ENCODE measurements at regions not wholly inside any gene's neighbourhood (a gene's known extent, or its start where the extent isn't known, plus 50 kb on each side); places are given as distances from the start of the nearest gene placed in this dataset.

DNA sequence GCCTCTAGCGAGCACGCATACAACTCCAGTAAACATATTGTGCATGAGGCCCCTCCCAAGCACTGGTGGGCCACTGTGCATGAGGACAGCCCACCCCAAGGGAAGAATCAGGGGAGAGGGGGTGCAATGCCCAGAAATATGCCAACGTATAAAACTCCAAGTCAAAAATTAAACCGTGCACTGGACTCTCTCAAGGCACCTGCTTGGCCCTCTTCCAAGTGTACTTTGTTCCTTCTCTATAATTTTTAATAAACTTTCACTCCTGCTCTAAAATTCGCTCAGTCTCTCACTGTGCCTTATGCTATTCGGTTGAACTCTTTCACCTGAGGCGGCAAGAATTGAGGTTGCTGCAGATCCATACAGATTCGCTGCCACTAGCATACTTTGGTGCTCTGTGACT, 465.3 kb upstream of the TENM4 start:
- no peaks in the 10 kb centered on the region for H3K4me1 ChIP-seq (ENCODE audit: control insufficient read depth, insufficient read depth, low read length, poor library complexity, severe bottlenecking)
- H3K27ac ChIP-seq (ENCODE audit: low read depth, low read length, severe bottlenecking): no peak overlapping the region
- H3K36me3 ChIP-seq (ENCODE audit: control insufficient read depth, insufficient read depth, low read length): no peaks in the 10 kb centered on the region
- 95% methylated on average over 6 of the region's 8 CpGs for WGBS, 2 experiments (ENCODE audit: insufficient coverage in 2 of 2)
- H3K9me3 ChIP-seq (ENCODE audit: control insufficient read depth, low read length): no peaks in the 10 kb centered on the region
- no peak overlapping the region for H3K4me3 ChIP-seq (ENCODE audit: extremely low read depth, insufficient read depth, low read length, poor library complexity, severe bottlenecking)

DNA sequence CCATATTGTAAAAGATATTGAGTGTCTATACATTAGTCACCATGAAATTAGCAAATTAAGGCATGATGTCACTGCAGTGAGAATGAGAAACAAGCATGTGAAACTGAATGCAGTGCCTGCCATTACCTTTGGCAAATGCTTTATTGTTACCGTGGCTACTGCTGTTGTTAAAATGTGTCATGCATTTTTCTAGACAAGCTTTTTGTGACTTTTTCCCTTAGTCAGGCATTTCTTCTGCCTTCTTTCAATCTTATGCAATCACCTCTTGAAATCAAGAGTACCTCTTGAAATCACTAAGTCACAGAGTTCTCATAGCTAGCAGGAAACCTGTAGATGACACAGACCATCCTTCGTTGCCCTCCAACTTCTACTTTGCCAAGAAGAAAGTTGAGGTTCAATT, 461.7 kb upstream of the TENM4 start:
- 67 to 100% methylated on average over 1 of the region's 2 CpGs for WGBS, 2 experiments (ENCODE audit: insufficient coverage in 2 of 2)
- Histone ChIP-seq H3K27ac (ENCODE audit: low read depth, low read length, severe bottlenecking) (no peak overlapping the region), H3K4me3 (ENCODE audit: extremely low read depth, insufficient read depth, low read length, poor library complexity, severe bottlenecking) (no peak overlapping the region), H3K9me3 (ENCODE audit: control insufficient read depth, low read length) (no peaks in the 10 kb centered on the region), H3K4me1 (ENCODE audit: control insufficient read depth, insufficient read depth, low read length, poor library complexity, severe bottlenecking) (no peaks in the 10 kb centered on the region), H3K36me3 (ENCODE audit: control insufficient read depth, insufficient read depth, low read length) (no peaks in the 10 kb centered on the region)

DNA sequence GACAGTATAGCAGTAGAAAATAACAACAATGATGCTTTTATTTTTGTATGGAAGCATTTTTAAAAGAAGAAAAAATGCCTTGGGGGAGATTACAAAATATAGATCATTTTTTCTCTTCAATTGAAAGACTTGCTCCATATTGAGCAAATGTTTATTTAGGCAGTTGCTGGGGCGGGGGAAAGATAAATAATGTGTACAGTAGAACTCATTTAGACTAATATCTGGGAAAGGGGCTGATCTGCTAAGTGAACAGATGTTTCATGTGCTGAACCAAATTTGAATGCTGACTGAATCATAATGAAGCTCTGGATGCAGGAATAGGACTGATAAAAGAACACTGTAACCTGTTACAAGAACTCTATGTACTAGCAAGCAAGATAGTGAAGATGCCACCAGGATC, 457.1 kb upstream of the TENM4 start:
- no peaks in the 10 kb centered on the region for H3K4me1 ChIP-seq (ENCODE audit: control insufficient read depth, insufficient read depth, low read length, poor library complexity, severe bottlenecking)
- H3K9me3 ChIP-seq (ENCODE audit: control insufficient read depth, low read length): no peaks in the 10 kb centered on the region
- no peak overlapping the region for H3K27ac ChIP-seq (ENCODE audit: low read depth, low read length, severe bottlenecking)
- WGBS, 2 experiments (ENCODE audit: insufficient coverage in 2 of 2): 67 to 100% methylated on average over 1 of the region's 1 CpG
- H3K4me3 ChIP-seq (ENCODE audit: extremely low read depth, insufficient read depth, low read length, poor library complexity, severe bottlenecking): no peak overlapping the region
- no peaks in the 10 kb centered on the region for H3K36me3 ChIP-seq (ENCODE audit: control insufficient read depth, insufficient read depth, low read length)

DNA sequence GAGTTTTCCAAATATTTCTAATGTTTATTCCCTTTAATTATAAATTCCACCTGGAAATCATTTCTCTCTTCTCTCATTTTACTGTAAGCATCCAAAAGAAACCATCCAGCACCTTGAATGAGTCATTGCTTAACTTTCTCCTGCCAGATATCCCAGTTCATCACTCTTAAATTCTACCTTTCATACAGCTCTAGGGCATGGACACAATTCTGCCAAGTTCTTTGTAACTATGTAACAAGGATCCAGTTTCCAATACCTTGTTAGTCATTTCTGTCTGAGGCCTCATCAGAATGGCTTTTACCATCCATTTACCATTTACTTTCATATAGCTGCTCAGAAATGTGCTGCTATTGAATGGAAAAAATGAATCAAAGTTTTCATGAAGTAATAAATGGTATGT, 455.4 kb upstream of the TENM4 start:
- Histone ChIP-seq H3K36me3 (ENCODE audit: control insufficient read depth, insufficient read depth, low read length) (no peaks in the 10 kb centered on the region), H3K4me3 (ENCODE audit: extremely low read depth, insufficient read depth, low read length, poor library complexity, severe bottlenecking) (no peak overlapping the region), H3K27ac (ENCODE audit: low read depth, low read length, severe bottlenecking) (no peak overlapping the region), H3K9me3 (ENCODE audit: control insufficient read depth, low read length) (no peaks in the 10 kb centered on the region), H3K4me1 (ENCODE audit: control insufficient read depth, insufficient read depth, low read length, poor library complexity, severe bottlenecking) (no peaks in the 10 kb centered on the region)

DNA sequence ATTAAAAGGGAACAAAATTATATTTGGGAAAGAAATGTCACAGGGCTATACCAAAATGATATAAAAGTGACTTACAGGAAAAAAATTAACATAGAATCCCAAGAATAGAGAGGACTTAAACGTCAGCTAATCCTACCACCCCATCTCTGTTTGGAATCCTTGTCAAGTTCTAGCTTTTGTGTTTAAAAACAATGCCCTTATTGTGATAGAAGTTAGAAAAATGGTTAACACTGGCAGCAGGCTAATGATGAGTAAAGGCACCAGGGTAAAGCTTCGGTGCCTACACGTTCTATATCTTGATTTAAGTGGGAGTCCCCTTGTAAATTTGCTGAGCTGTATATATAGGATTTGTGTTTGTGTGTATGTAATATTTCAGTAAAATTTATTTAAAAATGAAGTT, 453.3 kb upstream of the TENM4 start:
- Histone ChIP-seq H3K4me1 (ENCODE audit: control insufficient read depth, insufficient read depth, low read length, poor library complexity, severe bottlenecking) (no peaks in the 10 kb centered on the region), H3K9me3 (ENCODE audit: control insufficient read depth, low read length) (no peaks in the 10 kb centered on the region), H3K36me3 (ENCODE audit: control insufficient read depth, insufficient read depth, low read length) (no peaks in the 10 kb centered on the region), H3K4me3 (ENCODE audit: extremely low read depth, insufficient read depth, low read length, poor library complexity, severe bottlenecking) (no peak overlapping the region), H3K27ac (ENCODE audit: low read depth, low read length, severe bottlenecking) (no peak overlapping the region)
- WGBS, 2 experiments (ENCODE audit: insufficient coverage in 2 of 2): 80% methylated on average over 2 of the region's 3 CpGs; no CpG with 5 or more reads in 1 of the 2 experiments

DNA sequence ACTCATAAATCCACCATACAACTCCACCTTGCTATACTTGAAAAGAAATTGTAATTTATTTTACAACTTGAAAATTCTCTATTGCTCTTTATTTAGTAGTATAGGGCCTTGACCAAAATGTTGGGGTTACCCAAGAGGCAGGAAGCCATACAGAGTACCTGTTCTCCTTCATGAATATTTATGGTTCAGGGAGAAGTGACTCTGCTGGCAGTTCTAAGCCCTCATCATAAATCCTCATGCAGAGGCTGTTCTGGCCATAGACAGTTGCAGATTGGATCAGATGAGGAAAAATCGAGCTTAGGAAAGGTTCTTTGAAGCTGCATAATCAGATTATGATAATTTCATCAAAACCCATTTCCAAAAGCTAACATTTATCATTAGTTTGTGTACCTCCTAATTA, 449.4 kb upstream of the TENM4 start:
- no CpG with 5 or more reads among the region's 1 CpG for WGBS, 2 experiments (ENCODE audit: insufficient coverage in 2 of 2)
- Histone ChIP-seq H3K4me1 (ENCODE audit: control insufficient read depth, insufficient read depth, low read length, poor library complexity, severe bottlenecking) (no peaks in the 10 kb centered on the region), H3K27ac (ENCODE audit: low read depth, low read length, severe bottlenecking) (no peak overlapping the region), H3K4me3 (ENCODE audit: extremely low read depth, insufficient read depth, low read length, poor library complexity, severe bottlenecking) (no peak overlapping the region), H3K36me3 (ENCODE audit: control insufficient read depth, insufficient read depth, low read length) (no peaks in the 10 kb centered on the region), H3K9me3 (ENCODE audit: control insufficient read depth, low read length) (no peaks in the 10 kb centered on the region)

DNA sequence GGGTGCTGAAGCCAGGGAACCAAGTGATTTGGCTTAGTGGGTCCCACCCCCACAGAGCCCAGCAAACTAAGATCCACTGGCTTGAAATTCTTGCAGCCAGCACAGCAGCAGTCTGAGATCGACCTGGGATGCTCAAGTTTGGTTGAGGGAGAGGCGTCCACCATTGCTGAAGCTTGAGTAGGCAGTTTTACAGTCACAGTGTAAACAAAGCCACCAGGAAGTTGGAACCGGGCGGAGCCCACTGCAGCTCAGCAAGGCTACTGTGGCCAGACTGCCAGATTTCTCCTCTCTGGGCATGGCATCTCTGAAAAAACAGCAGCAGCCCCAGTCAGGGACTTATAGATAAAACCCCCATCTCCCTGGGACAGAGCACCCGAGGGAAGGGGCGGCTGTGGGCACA, 424.1 kb upstream of the TENM4 start:
- no peaks in the 10 kb centered on the region for H3K4me1 ChIP-seq (ENCODE audit: control insufficient read depth, insufficient read depth, low read length, poor library complexity, severe bottlenecking)
- no peaks in the 10 kb centered on the region for H3K9me3 ChIP-seq (ENCODE audit: control insufficient read depth, low read length)
- WGBS, 2 experiments (ENCODE audit: insufficient coverage in 2 of 2): 90 to 98% methylated on average over 5 to 6 of the region's 6 CpGs
- H3K4me3 ChIP-seq (ENCODE audit: extremely low read depth, insufficient read depth, low read length, poor library complexity, severe bottlenecking): no peak overlapping the region
- H3K27ac ChIP-seq (ENCODE audit: low read depth, low read length, severe bottlenecking): no peak overlapping the region
- H3K36me3 ChIP-seq (ENCODE audit: control insufficient read depth, insufficient read depth, low read length): no peaks in the 10 kb centered on the region

DNA sequence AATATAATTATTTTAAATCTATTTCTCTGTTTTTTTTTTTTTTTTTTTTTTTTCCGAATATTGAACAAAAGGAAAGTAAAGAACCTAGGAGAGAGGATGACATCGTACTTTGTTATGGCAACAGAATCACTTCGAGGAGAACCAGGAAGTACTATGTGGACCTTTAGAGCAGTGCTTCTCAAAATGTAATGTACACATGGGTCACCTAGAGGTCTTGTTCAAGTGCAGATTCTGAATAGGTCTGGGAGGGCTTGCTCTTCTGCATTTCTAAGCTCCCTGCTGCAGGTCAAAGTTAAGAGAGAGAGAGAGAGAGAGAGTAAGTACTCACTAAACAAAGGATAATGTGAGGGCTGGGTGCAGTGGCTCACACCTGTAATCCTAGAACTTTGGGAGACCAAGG, 419.5 kb upstream of the TENM4 start:
- Histone ChIP-seq H3K4me1 (ENCODE audit: control insufficient read depth, insufficient read depth, low read length, poor library complexity, severe bottlenecking) (no peaks in the 10 kb centered on the region), H3K27ac (ENCODE audit: low read depth, low read length, severe bottlenecking) (no peak overlapping the region), H3K9me3 (ENCODE audit: control insufficient read depth, low read length) (no peaks in the 10 kb centered on the region), H3K36me3 (ENCODE audit: control insufficient read depth, insufficient read depth, low read length) (no peaks in the 10 kb centered on the region), H3K4me3 (ENCODE audit: extremely low read depth, insufficient read depth, low read length, poor library complexity, severe bottlenecking) (no peak overlapping the region)
- WGBS, 2 experiments (ENCODE audit: insufficient coverage in 2 of 2): 76 to 88% methylated on average over 2 of the region's 3 CpGs

DNA sequence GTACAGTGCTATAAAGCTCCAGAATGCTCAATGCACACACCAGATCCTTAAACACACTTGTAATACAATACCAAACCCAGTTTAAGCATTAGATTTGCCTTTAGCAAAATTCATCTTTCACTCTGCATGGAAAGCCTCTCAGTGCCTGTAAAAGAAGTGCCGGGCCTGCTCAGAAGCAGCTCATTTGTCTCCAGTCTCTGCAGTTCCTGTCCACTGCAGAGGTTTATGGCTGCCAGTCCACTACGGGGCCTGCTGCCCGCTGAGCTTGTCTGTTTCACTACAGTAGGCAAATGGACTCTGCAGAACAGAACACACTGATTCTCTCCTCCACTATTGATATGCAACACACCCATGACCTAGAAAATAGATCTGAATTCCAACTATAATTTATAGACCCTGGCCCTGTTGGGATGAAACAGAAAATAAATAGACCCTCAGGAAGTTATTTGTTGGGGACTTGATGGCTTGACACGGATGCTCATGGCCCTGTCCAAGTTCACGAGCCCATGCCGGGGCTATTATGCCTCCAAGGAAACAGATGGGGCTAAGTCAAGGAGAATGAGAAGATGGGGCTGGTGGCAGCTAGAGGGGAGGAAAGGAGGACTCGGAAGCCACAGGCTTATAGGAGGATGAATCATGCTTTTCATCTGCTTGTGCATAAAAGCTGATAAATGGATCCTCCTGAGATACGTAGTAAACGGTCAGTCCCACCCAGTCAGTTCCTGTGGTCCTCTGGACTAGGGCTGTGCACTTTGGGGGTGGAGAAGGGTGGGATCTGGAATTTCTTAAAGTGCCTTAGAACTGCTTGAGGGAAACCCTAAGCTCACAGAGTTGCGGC, 416.8 kb upstream of the TENM4 start:
- Histone ChIP-seq H3K9me3 (ENCODE audit: control insufficient read depth, low read length) (no peaks in the 10 kb centered on the region), H3K36me3 (ENCODE audit: control insufficient read depth, insufficient read depth, low read length) (no peaks in the 10 kb centered on the region), H3K4me1 (ENCODE audit: control insufficient read depth, insufficient read depth, low read length, poor library complexity, severe bottlenecking) (no peaks in the 10 kb centered on the region), H3K27ac (ENCODE audit: low read depth, low read length, severe bottlenecking) (no peak overlapping the region), H3K4me3 (ENCODE audit: extremely low read depth, insufficient read depth, low read length, poor library complexity, severe bottlenecking) (no peak overlapping the region)
- WGBS, 2 experiments (ENCODE audit: insufficient coverage in 2 of 2): 87 to 90% methylated on average over 9 to 10 of the region's 10 CpGs

DNA sequence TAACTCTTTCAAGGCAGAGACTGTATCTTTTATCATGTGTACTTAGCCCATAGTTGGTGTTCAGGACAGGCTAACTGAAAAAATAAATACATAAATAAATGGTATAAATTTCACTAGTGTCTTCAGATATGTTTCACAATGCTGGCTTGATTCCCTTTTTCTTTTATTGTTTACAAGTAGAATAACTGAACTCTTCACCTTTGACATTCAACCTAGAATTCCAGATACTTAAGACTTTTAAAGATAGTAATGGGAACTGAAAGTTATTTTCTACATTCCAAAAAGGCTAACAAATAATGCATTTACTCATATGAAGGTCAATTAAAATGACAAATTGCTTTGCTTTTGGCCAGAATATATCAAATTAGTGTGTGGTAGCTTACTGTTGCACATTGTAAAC, 411.3 kb upstream of the TENM4 start:
- H3K4me1 ChIP-seq (ENCODE audit: control insufficient read depth, insufficient read depth, low read length, poor library complexity, severe bottlenecking): no peaks in the 10 kb centered on the region
- no peaks in the 10 kb centered on the region for H3K36me3 ChIP-seq (ENCODE audit: control insufficient read depth, insufficient read depth, low read length)
- H3K9me3 ChIP-seq (ENCODE audit: control insufficient read depth, low read length): no peaks in the 10 kb centered on the region
- no peak overlapping the region for H3K4me3 ChIP-seq (ENCODE audit: extremely low read depth, insufficient read depth, low read length, poor library complexity, severe bottlenecking)
- H3K27ac ChIP-seq (ENCODE audit: low read depth, low read length, severe bottlenecking): no peak overlapping the region

DNA sequence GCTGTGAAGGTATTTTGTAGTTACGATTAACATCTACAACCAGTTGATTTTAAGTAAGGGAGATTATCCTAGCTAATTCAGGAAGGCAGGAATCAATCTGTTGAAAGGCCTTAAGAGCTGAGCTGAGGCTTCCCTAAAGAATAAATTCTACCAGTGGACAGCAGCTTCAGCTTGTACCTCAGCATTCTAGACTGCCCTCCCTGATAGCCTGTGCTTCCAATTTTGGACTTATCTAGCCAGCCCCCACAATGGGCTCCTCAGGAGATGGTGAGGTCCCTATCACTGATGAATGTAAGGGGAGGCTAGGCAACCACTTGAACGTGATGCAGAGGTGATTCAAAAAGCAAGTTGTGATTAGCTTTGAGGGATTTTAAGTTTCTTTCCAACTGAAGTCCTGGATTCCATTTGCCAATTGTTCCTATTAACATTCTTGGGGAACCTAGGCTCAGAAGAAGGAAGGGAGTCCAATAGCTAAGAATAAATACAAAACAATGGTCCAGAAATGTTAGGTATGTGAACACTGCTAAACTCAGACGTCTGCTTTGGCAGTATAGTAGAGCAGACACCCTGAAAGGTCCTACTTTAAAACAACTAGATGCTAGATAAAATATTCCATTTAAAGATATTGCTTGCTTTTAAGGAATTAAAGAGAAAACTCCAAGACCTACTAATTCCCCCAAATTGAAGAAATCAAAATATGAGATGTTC, 404.3 kb upstream of the TENM4 start:
- no peak overlapping the region for H3K27ac ChIP-seq (ENCODE audit: low read depth, low read length, severe bottlenecking)
- H3K36me3 ChIP-seq (ENCODE audit: control insufficient read depth, insufficient read depth, low read length): no peaks in the 10 kb centered on the region
- 71 to 100% methylated on average over 1 of the region's 3 CpGs for WGBS, 2 experiments (ENCODE audit: insufficient coverage in 2 of 2)
- H3K9me3 ChIP-seq (ENCODE audit: control insufficient read depth, low read length): no peaks in the 10 kb centered on the region
- no peak overlapping the region for H3K4me3 ChIP-seq (ENCODE audit: extremely low read depth, insufficient read depth, low read length, poor library complexity, severe bottlenecking)
- no peaks in the 10 kb centered on the region for H3K4me1 ChIP-seq (ENCODE audit: control insufficient read depth, insufficient read depth, low read length, poor library complexity, severe bottlenecking)

Measured in mesodermal cell (in vitro differentiated cells).